ENCODE measurements at regions not wholly inside any gene's neighbourhood (a gene's known extent, or its start where the extent isn't known, plus 50 kb on each side); places are given as distances from the start of the nearest gene placed in this dataset.

DNA sequence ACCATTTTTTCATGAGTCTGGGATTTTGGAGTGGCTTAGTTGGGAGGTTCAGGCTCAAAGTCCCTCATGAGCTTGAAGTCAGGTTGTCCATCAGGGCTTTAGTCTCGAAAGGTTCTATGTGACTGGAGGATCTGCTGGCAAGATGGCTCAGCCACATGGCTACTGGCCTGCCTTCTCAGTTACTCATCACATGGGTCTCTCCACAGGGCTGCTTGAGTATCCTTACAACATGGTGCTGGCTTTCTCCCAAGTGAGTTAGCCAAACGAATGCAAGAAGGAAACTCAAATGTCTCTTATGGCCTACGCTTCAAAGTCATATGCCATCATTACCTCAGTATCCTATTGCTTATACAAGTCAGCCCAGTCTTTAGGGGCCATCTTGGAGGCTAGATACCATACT is 106.3 kb upstream of the VCX3B start:
- TF ChIP-seq, protein P1, sequence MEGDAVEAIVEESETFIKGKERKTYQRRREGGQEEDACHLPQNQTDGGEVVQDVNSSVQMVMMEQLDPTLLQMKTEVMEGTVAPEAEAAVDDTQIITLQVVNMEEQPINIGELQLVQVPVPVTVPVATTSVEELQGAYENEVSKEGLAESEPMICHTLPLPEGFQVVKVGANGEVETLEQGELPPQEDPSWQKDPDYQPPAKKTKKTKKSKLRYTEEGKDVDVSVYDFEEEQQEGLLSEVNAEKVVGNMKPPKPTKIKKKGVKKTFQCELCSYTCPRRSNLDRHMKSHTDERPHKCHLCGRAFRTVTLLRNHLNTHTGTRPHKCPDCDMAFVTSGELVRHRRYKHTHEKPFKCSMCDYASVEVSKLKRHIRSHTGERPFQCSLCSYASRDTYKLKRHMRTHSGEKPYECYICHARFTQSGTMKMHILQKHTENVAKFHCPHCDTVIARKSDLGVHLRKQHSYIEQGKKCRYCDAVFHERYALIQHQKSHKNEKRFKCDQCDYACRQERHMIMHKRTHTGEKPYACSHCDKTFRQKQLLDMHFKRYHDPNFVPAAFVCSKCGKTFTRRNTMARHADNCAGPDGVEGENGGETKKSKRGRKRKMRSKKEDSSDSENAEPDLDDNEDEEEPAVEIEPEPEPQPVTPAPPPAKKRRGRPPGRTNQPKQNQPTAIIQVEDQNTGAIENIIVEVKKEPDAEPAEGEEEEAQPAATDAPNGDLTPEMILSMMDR (IDR thresholded peaks at IDR 0.05), result no peak
- no peak for TF ChIP-seq POLR2A (IDR thresholded peaks at IDR 0.05)
